ENCODE measurements at regions not wholly inside any gene's neighbourhood (a gene's known extent, or its start where the extent isn't known, plus 50 kb on each side); places are given as distances from the start of the nearest gene placed in this dataset.
"Not testable (repeated sequence)": the region's sequence is repeated elsewhere in the genome, so short reads cannot be mapped to it uniquely, and the experiment has no call there.

DNA sequence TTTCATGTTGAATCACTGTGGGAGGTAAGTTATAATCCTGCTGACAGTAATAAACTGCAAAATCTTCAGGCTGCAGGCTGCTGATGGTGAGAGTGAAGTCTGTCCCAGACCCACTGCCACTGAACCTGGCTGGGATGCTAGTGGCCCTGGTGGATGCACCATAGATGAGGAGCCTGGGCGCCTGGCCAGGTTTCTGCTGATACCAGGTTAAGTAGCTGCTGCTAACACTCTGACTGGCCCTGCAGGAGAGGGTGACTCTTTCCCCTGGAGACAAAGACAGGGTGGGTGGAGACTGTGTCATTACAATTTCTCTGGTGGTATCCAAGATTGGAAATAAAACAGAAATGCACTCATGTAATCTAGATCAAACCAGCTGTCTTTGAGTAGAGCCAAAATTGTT lies 287.0 kb downstream of the RPIA start:
- H3K27me3 Mint-ChIP-seq; intact Hi-C loops (cut with DNase I, micrococcal nuclease); H3K27ac Mint-ChIP-seq: not testable (repeated sequence)

DNA sequence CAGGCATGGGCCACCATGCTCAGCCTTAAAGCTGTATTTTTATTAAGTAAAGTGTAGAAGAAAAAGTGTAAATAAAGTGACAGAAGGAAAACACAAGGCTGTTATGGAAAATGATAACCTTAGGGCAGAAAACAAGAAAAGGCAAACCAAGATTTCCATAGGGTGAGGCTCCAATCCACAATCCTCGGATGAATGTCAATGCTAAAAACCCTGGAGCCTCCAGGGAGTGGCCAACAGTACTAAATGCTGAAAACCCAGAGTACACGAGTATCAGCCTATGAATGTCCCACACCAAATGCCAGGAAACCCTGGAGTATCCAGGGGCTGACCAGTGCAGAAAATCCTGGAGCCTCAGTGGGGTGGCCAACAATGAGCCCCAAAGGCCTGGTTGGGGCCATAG lies 292.6 kb downstream of the RPIA start:
- H3K27me3 Mint-ChIP-seq; H3K4me3 Mint-ChIP-seq; H3K36me3 Mint-ChIP-seq (ENCODE audit: low read depth); H3K27ac Mint-ChIP-seq; H3K4me1 Mint-ChIP-seq; ATAC-seq; CTCF ChIA-PET; intact Hi-C loops (cut with DNase I, micrococcal nuclease); POLR2A ChIA-PET; H3K9me3 Mint-ChIP-seq (ENCODE audit: low read depth); DNase-seq: not testable (repeated sequence)

More for the DNA sequence above, 287.0 kb downstream of the RPIA start:
- CTCF ChIA-PET; H3K4me1 Mint-ChIP-seq; H3K36me3 Mint-ChIP-seq (ENCODE audit: low read depth); DNase-seq; H3K9me3 Mint-ChIP-seq (ENCODE audit: low read depth); POLR2A ChIA-PET; ATAC-seq; H3K4me3 Mint-ChIP-seq: not testable (repeated sequence)

GRCh38 chr2:88986721-88987330 lies 295.4 kb downstream of the RPIA start:
- CTCF ChIA-PET; H3K36me3 Mint-ChIP-seq (ENCODE audit: low read depth); ATAC-seq; H3K27ac Mint-ChIP-seq; H3K27me3 Mint-ChIP-seq; H3K4me3 Mint-ChIP-seq; intact Hi-C loops (cut with DNase I, micrococcal nuclease); POLR2A ChIA-PET; H3K9me3 Mint-ChIP-seq (ENCODE audit: low read depth); H3K4me1 Mint-ChIP-seq: not testable (repeated sequence)
- DNase-seq: peak; percentile 15

DNA sequence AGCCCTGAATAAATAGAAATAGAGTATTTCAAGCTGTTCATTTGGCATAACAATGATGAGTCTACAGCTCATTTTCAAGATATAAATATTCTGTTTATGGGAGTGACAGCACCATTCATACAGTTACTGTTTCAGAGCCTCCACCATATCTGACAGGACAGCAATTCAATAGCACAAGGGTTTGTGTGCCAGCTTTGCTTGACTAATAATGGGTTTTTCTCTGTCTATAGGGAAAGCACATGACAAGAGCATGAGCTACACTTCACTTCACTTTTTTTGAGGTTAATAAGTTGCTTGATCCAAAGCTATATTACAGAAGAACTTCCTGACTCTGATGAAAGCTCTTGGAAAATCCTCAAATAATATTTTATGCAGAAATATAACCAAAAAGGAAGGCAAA lies 297.1 kb downstream of the RPIA start:
- H3K9me3 Mint-ChIP-seq (ENCODE audit: low read depth); H3K27me3 Mint-ChIP-seq; DNase-seq; POLR2A ChIA-PET; H3K4me1 Mint-ChIP-seq; H3K4me3 Mint-ChIP-seq; CTCF ChIA-PET; H3K36me3 Mint-ChIP-seq (ENCODE audit: low read depth); ATAC-seq; H3K27ac Mint-ChIP-seq; intact Hi-C loops (cut with DNase I, micrococcal nuclease): not testable (repeated sequence)

DNA sequence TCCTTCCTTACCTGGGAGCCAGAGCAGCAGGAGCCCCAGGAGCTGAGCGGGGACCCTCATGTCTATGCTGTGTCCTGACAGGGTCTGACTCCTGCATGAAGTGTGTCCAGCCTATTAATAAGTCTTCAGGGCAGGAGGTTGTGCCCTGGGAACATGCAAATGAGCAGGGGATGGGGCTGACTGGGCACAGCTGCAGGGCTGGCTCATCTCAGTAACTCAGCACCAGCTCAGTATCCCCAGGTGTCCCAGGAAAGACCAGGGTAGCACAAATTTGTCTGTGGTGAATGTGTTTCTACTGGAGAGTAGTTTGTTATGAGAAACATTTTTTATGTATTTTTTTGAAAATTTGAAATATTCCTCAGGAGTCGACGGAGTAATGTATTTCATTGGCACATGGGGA lies 301.3 kb downstream of the RPIA start:
- H3K4me1 Mint-ChIP-seq; CTCF ChIA-PET; DNase-seq; H3K4me3 Mint-ChIP-seq; H3K36me3 Mint-ChIP-seq (ENCODE audit: low read depth); H3K9me3 Mint-ChIP-seq (ENCODE audit: low read depth); POLR2A ChIA-PET; H3K27ac Mint-ChIP-seq; intact Hi-C loops (cut with DNase I, micrococcal nuclease); H3K27me3 Mint-ChIP-seq; ATAC-seq: not testable (repeated sequence)

GRCh38 chr2:88994856-88995255 lies 303.4 kb downstream of the RPIA start:
- H3K4me1 Mint-ChIP-seq; H3K27me3 Mint-ChIP-seq; H3K27ac Mint-ChIP-seq; intact Hi-C loops (cut with DNase I, micrococcal nuclease); H3K4me3 Mint-ChIP-seq; DNase-seq; H3K36me3 Mint-ChIP-seq (ENCODE audit: low read depth); H3K9me3 Mint-ChIP-seq (ENCODE audit: low read depth); CTCF ChIA-PET; ATAC-seq; POLR2A ChIA-PET: not testable (repeated sequence)

DNA sequence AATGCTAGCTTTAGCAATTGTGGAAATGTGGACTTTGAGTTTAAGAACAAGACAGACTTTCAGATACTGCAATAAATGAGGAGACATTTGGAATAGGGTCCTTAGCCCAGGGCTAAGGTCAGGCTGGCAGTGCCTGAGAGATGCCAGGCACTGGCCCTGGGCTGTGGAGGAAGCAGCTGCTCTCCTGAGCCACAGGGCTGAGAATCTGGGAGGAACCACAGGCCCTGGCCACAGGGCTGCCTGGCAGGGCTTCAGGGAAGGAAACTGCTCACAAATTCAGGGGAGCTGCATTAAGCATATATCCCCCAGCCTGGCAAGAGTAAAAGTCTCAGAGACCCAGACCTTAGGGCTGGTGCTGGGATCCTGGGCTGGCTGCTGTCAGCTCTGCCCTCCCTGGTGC lies 305.1 kb downstream of the RPIA start:
- H3K4me3 Mint-ChIP-seq; CTCF ChIA-PET; DNase-seq; POLR2A ChIA-PET; H3K27ac Mint-ChIP-seq; H3K9me3 Mint-ChIP-seq (ENCODE audit: low read depth); ATAC-seq; H3K36me3 Mint-ChIP-seq (ENCODE audit: low read depth); H3K27me3 Mint-ChIP-seq; intact Hi-C loops (cut with DNase I, micrococcal nuclease); H3K4me1 Mint-ChIP-seq: not testable (repeated sequence)

DNA sequence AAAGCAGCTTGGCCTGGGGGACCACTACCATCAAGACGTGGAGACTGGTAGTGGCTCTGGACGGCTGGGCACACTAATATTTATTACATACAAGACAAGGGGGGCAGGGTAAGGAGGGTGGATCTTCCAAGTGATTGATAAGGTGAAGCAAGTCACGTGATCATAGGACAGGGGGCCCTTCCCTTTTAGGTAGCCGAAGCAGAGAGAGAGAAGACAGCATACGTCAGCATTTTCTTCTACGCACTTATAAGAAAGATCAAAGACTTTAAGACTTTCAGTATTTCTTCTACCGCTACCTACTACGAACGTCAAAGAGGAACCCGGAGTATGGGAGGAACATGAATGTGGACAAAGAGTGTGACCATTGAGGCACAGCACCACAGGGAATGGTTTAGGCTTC lies 307.9 kb downstream of the RPIA start:
- Mint-ChIP-seq H3K36me3 (ENCODE audit: low read depth) (no peaks in the 10 kb centered on the region), H3K27me3 (peaks cover 6% of the 10 kb centered on the region), H3K4me1 (no peaks in the 10 kb centered on the region), H3K27ac (no peak overlapping the region), H3K9me3 (ENCODE audit: low read depth) (no peaks in the 10 kb centered on the region), H3K4me3 (no peak overlapping the region)
- DNase-seq (no peak), ATAC-seq (no peak)
- intact Hi-C loops (cut with DNase I, micrococcal nuclease): no loop called here
- CTCF ChIA-PET: no interaction called here
- POLR2A ChIA-PET: no interaction called here

DNA sequence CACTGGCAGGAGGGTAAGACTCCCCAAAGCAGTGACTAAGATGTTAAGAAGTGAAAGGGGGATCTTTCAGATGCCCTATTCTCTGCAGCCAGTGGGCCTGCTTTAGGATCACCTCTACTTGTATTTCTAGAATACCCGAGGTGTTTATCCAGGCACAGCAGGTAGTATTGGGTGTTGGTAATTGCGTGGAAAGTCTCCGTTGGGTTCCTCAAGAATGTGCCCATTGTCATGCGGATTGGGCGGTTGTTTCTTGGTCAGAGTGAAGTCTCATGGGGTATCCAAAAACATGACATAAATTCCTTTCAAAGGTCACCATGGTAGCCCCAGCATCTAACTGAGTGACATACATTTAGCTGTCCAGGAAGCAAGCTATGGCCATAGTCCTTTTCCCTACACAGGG lies 308.8 kb downstream of the RPIA start:
- ATAC-seq (no peak), DNase-seq (no peak)
- ChIA-PET CTCF (no interaction called here), POLR2A (no interaction called here)
- Mint-ChIP-seq H3K9me3 (ENCODE audit: low read depth) (no peaks in the 10 kb centered on the region), H3K27me3 (peaks cover 5% of the 10 kb centered on the region), H3K27ac (no peak overlapping the region), H3K4me1 (no peaks in the 10 kb centered on the region), H3K4me3 (no peak overlapping the region), H3K36me3 (ENCODE audit: low read depth) (no peaks in the 10 kb centered on the region)
- intact Hi-C loops (cut with DNase I, micrococcal nuclease): no loop called here

- POLR2A ChIA-PET; H3K27ac Mint-ChIP-seq; DNase-seq; H3K9me3 Mint-ChIP-seq (ENCODE audit: low read depth); H3K4me1 Mint-ChIP-seq; H3K36me3 Mint-ChIP-seq (ENCODE audit: low read depth); ATAC-seq; H3K27me3 Mint-ChIP-seq; H3K4me3 Mint-ChIP-seq; CTCF ChIA-PET; intact Hi-C loops (cut with DNase I, micrococcal nuclease): not testable (repeated sequence)
Observed at GRCh38 chr2:89004238-89004637, 312.8 kb downstream of the RPIA start.

- H3K36me3 Mint-ChIP-seq (ENCODE audit: low read depth); H3K27me3 Mint-ChIP-seq; H3K4me1 Mint-ChIP-seq; CTCF ChIA-PET; POLR2A ChIA-PET; H3K9me3 Mint-ChIP-seq (ENCODE audit: low read depth); H3K4me3 Mint-ChIP-seq; H3K27ac Mint-ChIP-seq; ATAC-seq; DNase-seq; intact Hi-C loops (cut with DNase I, micrococcal nuclease): not testable (repeated sequence)
Observed at GRCh38 chr2:89020566-89020965, 329.1 kb downstream of the RPIA start.

- H3K4me1 Mint-ChIP-seq; H3K36me3 Mint-ChIP-seq (ENCODE audit: low read depth); intact Hi-C loops (cut with DNase I, micrococcal nuclease); POLR2A ChIA-PET; DNase-seq; CTCF ChIA-PET; H3K27ac Mint-ChIP-seq; H3K9me3 Mint-ChIP-seq (ENCODE audit: low read depth); H3K4me3 Mint-ChIP-seq; ATAC-seq; H3K27me3 Mint-ChIP-seq: not testable (repeated sequence)
Observed at GRCh38 chr2:89026296-89026695, 334.8 kb downstream of the RPIA start.

DNA sequence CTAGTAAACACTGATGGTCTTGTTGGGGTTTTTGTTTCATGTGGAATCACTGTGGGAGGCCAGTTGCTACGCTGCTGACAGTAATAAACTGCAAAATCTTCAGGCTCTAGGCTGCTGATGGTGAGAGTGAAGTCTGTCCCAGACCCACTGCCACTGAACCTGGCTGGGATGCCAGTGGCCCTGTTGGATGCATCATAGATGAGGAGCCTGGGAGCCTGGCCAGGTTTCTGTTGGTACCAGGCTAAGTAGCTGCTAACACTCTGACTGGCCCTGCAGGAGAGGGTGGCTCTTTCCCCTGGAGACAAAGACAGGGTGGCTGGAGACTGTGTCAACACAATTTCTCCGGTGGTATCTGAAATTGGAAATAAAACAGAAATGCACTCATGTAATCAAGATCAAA lies 335.6 kb downstream of the RPIA start:
- H3K4me3 Mint-ChIP-seq; H3K9me3 Mint-ChIP-seq (ENCODE audit: low read depth); H3K4me1 Mint-ChIP-seq; H3K27ac Mint-ChIP-seq; ATAC-seq; CTCF ChIA-PET; H3K36me3 Mint-ChIP-seq (ENCODE audit: low read depth); POLR2A ChIA-PET; DNase-seq; intact Hi-C loops (cut with DNase I, micrococcal nuclease); H3K27me3 Mint-ChIP-seq: not testable (repeated sequence)

Measured in activated CD4-positive, alpha-beta T cell treated with anti-CD3 and anti-CD28 coated beads for 36 hours (primary cell).